B cell (primary cell): ENCODE measurements at regions not wholly inside any gene's neighbourhood (a gene's known extent, or its start where the extent isn't known, plus 50 kb on each side); places are given as distances from the start of the nearest gene placed in this dataset.

Experiments used
- ATAC-seq: fragments of 200-7000 bp; cut with Tn5 transposase; one replicate; pipeline ENCODE4 v1.10.0; 2021; ENCODE audit warnings: low read depth, mild to moderate bottlenecking, moderate number of reproducible peaks, moderate library complexity
- CTCF ChIA-PET: fragments of 350-600 bp; sonication (Branson Sonifier 250); formaldehyde crosslinking; loops from one replicate; lab custom pipeline; 2021; ENCODE audit warnings: antibody characterized with exemption, inconsistent platforms; lab: Charles Lee
- POLR2A ChIA-PET: fragments of 350-600 bp; sonication (Branson Sonifier 250); formaldehyde crosslinking; loops from one replicate; lab custom pipeline; 2021; ENCODE audit warnings: antibody characterized with exemption; lab: Charles Lee
- DNase-seq: peaks from one replicate; pipeline ENCODE4 v3.0.0; 2013
- H2AFZ ChIP-seq: 2 replicates; pipeline ENCODE4 v1.6.1; 2012; ENCODE audit warnings: mild to moderate bottlenecking, low read depth, low read length; ENCODE audit not compliant: insufficient read depth, poor library complexity, severe bottlenecking
- H3K27ac ChIP-seq, 2 donors: 1 replicate in 1 of 2; 2 replicates in 1 of 2; pipeline ENCODE4 v1.5.1; 2012 to 2013; ENCODE audit warnings: low read length in 2 of 2, mild to moderate bottlenecking in 2 of 2, moderate library complexity in 1 of 2
- H3K27me3 ChIP-seq, 4 experiments: fragments of 200-600 bp in 1 of 4; sonication (generic) in 1 of 4; replicated peaks in 1 of 4; 1 replicate in 2 of 4; 2 replicates in 2 of 4; pipeline versions ENCODE4 v1.6.1 to v1.7.0; 2013 to 2016; ENCODE audit warnings: low read length in 3 of 4, mild to moderate bottlenecking in 2 of 4, mixed read lengths in 1 of 4, moderate library complexity in 1 of 4; ENCODE audit not compliant: insufficient read depth in 4 of 4, control insufficient read depth in 3 of 4; ENCODE audit errors: control extremely low read depth in 1 of 4
- H3K36me3 ChIP-seq, 2 experiments: replicated peaks in 1 of 2; 1 replicate in 1 of 2; 2 replicates in 1 of 2; pipeline versions ENCODE4 v1.6.1 to v1.7.1; 2013; ENCODE audit warnings: low read length in 1 of 2; ENCODE audit not compliant: insufficient read depth in 2 of 2, control insufficient read depth in 1 of 2; ENCODE audit errors: control extremely low read depth in 1 of 2, extremely low read depth in 1 of 2
- H3K4me1 ChIP-seq, 2 donors: fragments of 200-600 bp in 1 of 2; sonication (generic) in 1 of 2; 1 replicate in 1 of 2; 2 replicates in 1 of 2; pipeline versions ENCODE4 v1.5.1 to v1.6.1; 2013 to 2017; ENCODE audit warnings: low read length in 2 of 2; ENCODE audit not compliant: control insufficient read depth in 2 of 2, insufficient read depth in 2 of 2
- H3K4me2 ChIP-seq: replicated peaks from 2 replicates; pipeline ENCODE3; 2012; ENCODE audit warnings: mild to moderate bottlenecking, low read depth, low read length; ENCODE audit not compliant: poor library complexity, severe bottlenecking
- H3K4me3 ChIP-seq, 5 experiments: fragments of 200-600 bp in 1 of 5; sonication (generic) in 1 of 5; 1 replicate in 3 of 5; 2 replicates in 2 of 5; pipeline versions ENCODE4 v1.5.1 to v1.7.0; 2011 to 2016; ENCODE audit warnings: low read length in 4 of 5, mild to moderate bottlenecking in 4 of 5, low read depth in 2 of 5, control low read depth in 1 of 5, moderate library complexity in 1 of 5; ENCODE audit not compliant: insufficient read depth in 1 of 5; ENCODE audit errors: control extremely low read depth in 1 of 5, extremely low read depth in 1 of 5
- H3K79me2 ChIP-seq: fragments of 200-600 bp; sonication (generic); one replicate; pipeline ENCODE4 v1.6.0; 2016; ENCODE audit warnings: low read length; ENCODE audit not compliant: control insufficient read depth, insufficient read depth
- H3K9ac ChIP-seq: fragments of 200-600 bp; sonication (generic); 2 replicates; pipeline ENCODE4 v1.6.1; 2017; ENCODE audit warnings: mild to moderate bottlenecking, low read length, moderate library complexity
- H3K9me3 ChIP-seq, 3 donors: one replicate each; pipeline versions ENCODE4 v1.6.1 to v1.7.1; 2013; ENCODE audit warnings: low read length in 2 of 3; ENCODE audit not compliant: control insufficient read depth in 2 of 3, insufficient read depth in 1 of 3; ENCODE audit errors: control extremely low read depth in 1 of 3
- H4K20me1 ChIP-seq: 2 replicates; pipeline ENCODE4 v1.6.0; 2012; ENCODE audit warnings: mild to moderate bottlenecking, low read length; ENCODE audit not compliant: insufficient read depth, control insufficient read depth, poor library complexity, severe bottlenecking
- H3K27ac Mint-ChIP-seq: one replicate; pipeline ENCODE4 v1.8.0; 2021; ENCODE audit warnings: mixed read lengths
- H3K27me3 Mint-ChIP-seq: one replicate; pipeline ENCODE4 v1.8.0; 2021; ENCODE audit warnings: mixed read lengths
- H3K4me1 Mint-ChIP-seq: one replicate; pipeline ENCODE4 v1.8.0; 2021; ENCODE audit warnings: mixed read lengths
- H3K4me3 Mint-ChIP-seq: one replicate; pipeline ENCODE4 v1.8.0; 2021; ENCODE audit warnings: mixed read lengths
- H3K9me3 Mint-ChIP-seq: one replicate; pipeline ENCODE4 v1.8.0; 2022; ENCODE audit warnings: mixed read lengths; ENCODE audit not compliant: insufficient read depth
- EZH2 ChIP-seq: IDR thresholded peaks from 2 replicates; pipeline ENCODE4 v1.6.1; 2012; ENCODE audit warnings: borderline replicate concordance, low read depth, mild to moderate bottlenecking, moderate library complexity, low read length; ENCODE audit not compliant: insufficient read depth, poor library complexity, severe bottlenecking
- WGBS: methylation state at CpG from one replicate; pipeline ENCODE4 v1.1.5; 2013; ENCODE audit warnings: missing lambda C conversion rate; ENCODE audit not compliant: insufficient coverage; 5-methylcytosine and 5-hydroxymethylcytosine counted together
- intact Hi-C: fragments of 100-400 bp; cut with micrococcal nuclease; formaldehyde crosslinking; loops from one replicate; pipeline ENCODE4 v1.10.0; 2022
- TF ChIP-seq, protein P1 (sequence below): fragments of 200-600 bp; IDR thresholded peaks from one replicate; pipeline ENCODE4 v1.8.0; 2022; ENCODE audit warnings: antibody characterized with exemption, mild to moderate bottlenecking

DNA sequence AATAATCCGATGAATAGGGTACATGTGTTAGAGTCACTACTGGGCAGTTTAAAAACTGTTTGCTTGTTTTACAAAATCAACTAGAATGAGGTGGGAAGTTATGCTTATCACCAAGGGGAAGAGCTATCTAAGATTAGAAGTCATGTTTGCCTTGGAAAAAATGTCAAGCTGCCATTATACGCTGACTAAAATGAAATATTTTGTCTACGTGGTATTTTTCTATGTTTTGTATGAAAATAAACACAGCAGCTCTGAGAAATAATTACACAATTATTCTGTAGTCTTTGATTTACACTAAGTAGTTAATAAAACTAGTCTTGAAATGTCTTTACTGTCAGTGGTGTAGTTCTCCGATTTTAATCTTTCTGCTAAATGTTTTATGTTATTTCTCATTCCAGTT lies 241.9 kb upstream of the TARS1 start:
- Histone ChIP-seq H3K9ac (no peak overlapping the region), H3K4me1 (no peaks in the 10 kb centered on the region), H3K36me3 (no peaks in the 10 kb centered on the region), H3K4me2 (no peak overlapping the region), H3K9me3 (no peaks in the 10 kb centered on the region), H3K79me2 (no peaks in the 10 kb centered on the region), H4K20me1 (no peaks in the 10 kb centered on the region), H3K27me3 (no peaks in the 10 kb centered on the region), H2AFZ (no peak overlapping the region), H3K4me3 (no peak overlapping the region), H3K27ac (no peak overlapping the region)
- ChIA-PET CTCF (no interaction called here), POLR2A (no interaction called here)
- Mint-ChIP-seq H3K27me3 (no peaks in the 10 kb centered on the region), H3K9me3 (peaks cover 11% of the 10 kb centered on the region), H3K27ac (no peak overlapping the region), H3K4me3 (no peak overlapping the region), H3K4me1 (no peaks in the 10 kb centered on the region)
- no CpG with 5 or more reads among the region's 4 CpGs for WGBS
- ATAC-seq (no peak), DNase-seq (no peak)
- TF ChIP-seq, protein P1, sequence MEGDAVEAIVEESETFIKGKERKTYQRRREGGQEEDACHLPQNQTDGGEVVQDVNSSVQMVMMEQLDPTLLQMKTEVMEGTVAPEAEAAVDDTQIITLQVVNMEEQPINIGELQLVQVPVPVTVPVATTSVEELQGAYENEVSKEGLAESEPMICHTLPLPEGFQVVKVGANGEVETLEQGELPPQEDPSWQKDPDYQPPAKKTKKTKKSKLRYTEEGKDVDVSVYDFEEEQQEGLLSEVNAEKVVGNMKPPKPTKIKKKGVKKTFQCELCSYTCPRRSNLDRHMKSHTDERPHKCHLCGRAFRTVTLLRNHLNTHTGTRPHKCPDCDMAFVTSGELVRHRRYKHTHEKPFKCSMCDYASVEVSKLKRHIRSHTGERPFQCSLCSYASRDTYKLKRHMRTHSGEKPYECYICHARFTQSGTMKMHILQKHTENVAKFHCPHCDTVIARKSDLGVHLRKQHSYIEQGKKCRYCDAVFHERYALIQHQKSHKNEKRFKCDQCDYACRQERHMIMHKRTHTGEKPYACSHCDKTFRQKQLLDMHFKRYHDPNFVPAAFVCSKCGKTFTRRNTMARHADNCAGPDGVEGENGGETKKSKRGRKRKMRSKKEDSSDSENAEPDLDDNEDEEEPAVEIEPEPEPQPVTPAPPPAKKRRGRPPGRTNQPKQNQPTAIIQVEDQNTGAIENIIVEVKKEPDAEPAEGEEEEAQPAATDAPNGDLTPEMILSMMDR, result no peak
- no peak for TF ChIP-seq EZH2
- intact Hi-C loops, result no loop called here

DNA sequence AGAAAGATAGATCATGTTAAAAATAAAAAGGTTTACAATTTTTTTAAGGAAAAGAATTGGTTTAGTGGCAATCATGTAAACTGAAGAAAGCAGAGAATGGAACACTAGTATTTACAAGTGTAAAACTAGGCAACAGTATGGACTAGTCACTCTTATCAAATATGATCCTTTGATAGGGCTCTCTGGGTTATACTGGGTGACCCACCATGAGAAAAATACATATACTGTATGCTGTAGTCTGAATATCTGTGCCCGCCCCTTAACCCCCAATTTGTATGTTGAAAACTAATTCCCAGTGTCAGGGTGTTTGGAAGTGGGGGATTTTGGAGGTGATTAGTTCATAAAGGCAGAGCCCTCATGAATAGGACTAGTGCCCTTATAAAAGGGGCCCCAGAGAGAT lies 236.8 kb upstream of the TARS1 start:
- Histone ChIP-seq H3K4me2 (no peak overlapping the region), H3K36me3 (no peaks in the 10 kb centered on the region), H2AFZ (no peak overlapping the region), H3K27ac (no peak overlapping the region), H3K9ac (no peak overlapping the region), H4K20me1 (no peaks in the 10 kb centered on the region), H3K4me1 (no peaks in the 10 kb centered on the region), H3K27me3 (no peaks in the 10 kb centered on the region), H3K9me3 (no peaks in the 10 kb centered on the region), H3K79me2 (no peaks in the 10 kb centered on the region), H3K4me3 (no peak overlapping the region)
- intact Hi-C loops, result no loop called here
- ATAC-seq, result no peak
- no peak for DNase-seq
- POLR2A ChIA-PET, result no interaction called here
- TF ChIP-seq, protein P1, result no peak
- TF ChIP-seq EZH2, result no peak
- no CpG with 5 or more reads among the region's 1 CpG for WGBS
- Mint-ChIP-seq H3K4me3 (no peak overlapping the region), H3K27me3 (no peaks in the 10 kb centered on the region), H3K4me1 (no peaks in the 10 kb centered on the region), H3K9me3 (no peaks in the 10 kb centered on the region), H3K27ac (no peak overlapping the region)
- CTCF ChIA-PET, result no interaction called here
